ENCODE measurements at regions not wholly inside any gene's neighbourhood (a gene's known extent, or its start where the extent isn't known, plus 50 kb on each side); places are given as distances from the start of the nearest gene placed in this dataset.

DNA sequence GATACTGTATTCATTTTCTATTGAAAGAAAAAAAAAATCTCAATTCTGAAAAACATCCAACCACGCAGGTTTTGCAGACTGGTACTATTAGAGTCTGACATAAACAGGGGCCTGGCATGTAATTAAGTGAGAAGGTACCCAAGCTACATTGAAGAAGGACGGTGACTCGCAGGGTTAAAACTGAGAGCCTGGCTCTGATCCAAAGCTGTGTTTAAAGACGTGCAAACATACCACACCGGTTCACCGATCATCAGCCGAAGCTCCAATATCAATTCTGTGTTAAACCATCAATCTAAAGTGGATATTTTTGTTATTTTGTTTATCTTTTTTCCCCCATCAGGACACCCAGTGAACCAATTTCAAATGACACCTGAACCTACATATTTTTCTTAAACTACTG lies 108.1 kb upstream of the DIO3 start:
- no peak for DNase-seq (ENCODE audit: low spot score)

GRCh38 chr14:101454229-101454628 lies 107.1 kb upstream of the DIO3 start:
- DNase-seq (ENCODE audit: low spot score), result no peak

- DNase-seq (ENCODE audit: low spot score), result no peak
Measured at GRCh38 chr14:101456246-101457175, 104.8 kb upstream of the DIO3 start.

DNA sequence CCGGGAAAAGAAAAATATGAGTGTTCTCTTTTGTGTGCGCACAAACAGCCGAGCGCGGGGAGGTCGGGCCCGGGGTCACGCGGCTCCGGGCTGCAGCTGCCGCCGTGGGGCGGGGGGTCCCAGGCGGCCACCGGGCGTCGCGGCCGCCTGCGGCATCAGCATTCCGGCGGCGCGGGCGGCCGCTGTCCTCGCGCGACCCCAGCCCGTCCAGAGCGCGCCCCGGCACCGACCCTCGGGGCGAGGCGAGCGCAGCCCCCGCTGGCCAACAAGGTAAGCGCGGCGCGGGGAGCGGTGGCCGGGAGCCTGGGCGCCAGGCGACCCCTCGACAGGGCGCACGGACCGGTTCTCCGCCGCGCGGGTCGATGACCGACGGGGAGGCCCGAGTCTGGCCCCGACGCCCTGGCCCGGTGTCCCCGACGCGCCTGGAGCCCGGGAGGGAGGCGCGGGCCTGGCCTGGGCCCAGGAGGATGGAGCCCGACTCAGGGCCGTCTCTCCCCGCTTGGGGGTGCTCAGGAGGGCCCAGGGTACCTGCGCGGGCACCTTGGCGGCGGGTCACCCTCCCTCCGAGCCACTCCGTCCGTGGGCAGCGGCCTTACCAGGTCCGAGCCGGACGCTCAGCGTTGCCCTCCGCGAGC lies 103.9 kb upstream of the DIO3 start:
- DNase-seq (ENCODE audit: low spot score), result no peak

DNA sequence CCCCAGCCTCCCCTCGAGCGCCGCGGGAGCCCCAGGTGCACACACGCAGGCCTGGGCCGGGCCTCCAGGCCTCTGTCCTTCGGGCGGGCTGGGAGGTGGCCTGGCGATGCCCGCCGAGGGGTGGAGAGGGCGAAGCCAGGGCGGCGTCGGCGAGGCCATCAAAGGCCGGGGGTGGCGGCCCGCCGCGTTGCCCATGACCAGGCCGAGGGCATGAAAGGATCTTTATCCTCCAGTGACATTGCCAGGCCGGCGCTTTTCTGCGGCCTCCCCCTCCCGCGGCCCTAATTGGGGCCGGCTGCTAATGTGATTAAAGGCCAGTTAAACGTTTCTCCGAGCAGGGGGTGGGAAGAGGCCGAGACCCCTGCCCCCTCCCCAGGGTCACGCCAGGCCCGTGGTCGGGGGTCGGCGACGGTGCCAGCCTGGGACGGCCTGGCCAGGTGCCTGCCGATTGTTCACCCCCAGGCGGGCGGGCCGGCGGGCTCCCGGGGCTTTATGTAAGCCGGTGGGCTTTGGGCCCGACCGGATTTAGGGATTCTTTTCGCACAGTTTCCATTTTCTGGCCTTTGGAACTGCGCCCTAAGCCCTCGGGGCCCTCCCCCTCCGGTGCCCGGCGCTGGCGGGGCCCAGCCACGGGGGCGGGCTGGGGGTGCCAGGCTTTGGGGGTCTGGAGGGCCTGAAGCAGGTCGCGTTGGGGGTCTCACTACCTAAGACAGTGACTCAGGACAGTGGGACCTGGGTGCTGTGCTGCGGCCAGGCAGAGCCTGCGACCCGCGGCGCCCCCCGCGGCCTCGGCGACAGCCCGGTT lies 103.2 kb upstream of the DIO3 start:
- no peak for DNase-seq (ENCODE audit: low spot score)

GRCh38 chr14:101458741-101459550 lies 102.3 kb upstream of the DIO3 start:
- no peak for DNase-seq (ENCODE audit: low spot score)

- no peak for DNase-seq (ENCODE audit: low spot score)
Measured at GRCh38 chr14:101459551-101459900, 101.8 kb upstream of the DIO3 start.

GRCh38 chr14:101460521-101460920 lies 100.8 kb upstream of the DIO3 start:
- no peak for DNase-seq (ENCODE audit: low spot score)

DNA sequence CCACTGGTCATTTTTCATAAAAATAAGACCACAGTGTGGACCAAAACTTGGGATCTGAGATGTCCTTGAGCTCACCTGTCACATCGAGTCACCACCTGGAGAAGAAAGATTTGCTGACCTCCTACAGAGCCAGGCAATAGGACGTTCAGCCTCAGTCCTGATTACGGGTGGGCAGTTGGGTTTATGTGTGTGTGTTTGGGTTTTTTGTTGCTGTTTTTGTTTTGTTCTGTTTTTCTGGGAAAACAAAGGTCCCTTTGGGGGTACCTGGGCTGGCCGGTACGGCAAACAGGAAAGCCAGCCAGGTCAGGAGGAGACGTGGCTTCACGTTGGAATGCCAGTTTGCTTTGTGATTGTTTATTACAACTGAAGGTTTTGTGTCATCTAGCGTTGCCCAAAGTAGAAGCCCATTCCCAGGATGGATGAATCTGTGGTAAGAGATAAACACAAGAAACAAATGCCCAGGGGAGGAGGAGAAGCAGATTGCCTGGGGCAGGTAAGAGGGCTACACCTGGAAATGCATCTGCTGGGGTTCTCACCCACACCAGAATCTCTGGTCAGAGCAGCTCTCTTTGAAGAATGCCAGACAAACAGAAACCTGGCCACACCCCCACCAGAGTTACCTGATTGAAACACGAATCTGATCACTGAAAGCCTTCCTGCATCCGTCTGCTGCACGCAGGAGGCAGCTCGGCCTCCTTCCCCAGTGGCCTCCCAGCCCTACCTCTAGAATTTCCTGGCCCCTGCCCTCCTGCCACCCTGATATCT lies 100.1 kb upstream of the DIO3 start:
- no peak for DNase-seq (ENCODE audit: low spot score)

GRCh38 chr14:101461891-101462290 lies 99.4 kb upstream of the DIO3 start:
- DNase-seq (ENCODE audit: low spot score), result no peak

GRCh38 chr14:101462726-101463565 lies 98.3 kb upstream of the DIO3 start:
- DNase-seq (ENCODE audit: low spot score), result no peak

GRCh38 chr14:101463566-101464171 lies 97.6 kb upstream of the DIO3 start:
- no peak for DNase-seq (ENCODE audit: low spot score)

DNA sequence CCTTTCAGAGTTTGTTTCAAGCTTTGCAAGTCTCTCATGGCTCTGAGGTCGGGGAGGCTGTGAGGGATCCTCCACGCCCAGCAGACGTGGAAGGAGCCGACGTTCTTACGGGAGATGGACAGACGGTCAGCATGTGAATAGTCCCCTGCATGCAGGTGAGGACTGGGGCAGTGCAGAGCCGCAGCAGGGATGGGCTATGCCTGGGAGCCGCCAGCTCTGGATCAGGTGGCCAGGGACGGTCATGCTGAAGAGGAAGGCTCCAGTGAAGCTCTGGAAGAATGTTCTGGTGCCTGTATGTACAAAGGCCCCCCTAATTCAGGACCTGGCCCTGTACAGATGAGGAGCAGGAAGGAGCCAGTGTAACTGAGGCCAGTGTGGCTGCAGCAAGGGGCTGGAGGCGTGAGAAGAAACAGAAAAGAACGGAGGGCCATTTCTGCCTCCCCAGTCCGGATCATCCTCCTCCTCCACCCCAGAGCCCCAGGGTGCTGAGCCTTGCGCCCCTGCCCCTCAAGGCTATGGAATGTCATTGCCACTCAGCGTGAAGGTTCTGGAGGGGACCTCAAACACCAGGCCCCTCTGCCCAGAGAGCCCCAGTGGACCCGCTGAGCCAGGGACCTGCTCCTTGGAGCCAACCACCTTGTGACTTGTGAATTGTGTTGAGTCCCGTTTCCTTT lies 96.8 kb upstream of the DIO3 start:
- DNase-seq (ENCODE audit: low spot score), result no peak

GRCh38 chr14:101464984-101465794 lies 96.1 kb upstream of the DIO3 start:
- DNase-seq (ENCODE audit: low spot score), result no peak

DNA sequence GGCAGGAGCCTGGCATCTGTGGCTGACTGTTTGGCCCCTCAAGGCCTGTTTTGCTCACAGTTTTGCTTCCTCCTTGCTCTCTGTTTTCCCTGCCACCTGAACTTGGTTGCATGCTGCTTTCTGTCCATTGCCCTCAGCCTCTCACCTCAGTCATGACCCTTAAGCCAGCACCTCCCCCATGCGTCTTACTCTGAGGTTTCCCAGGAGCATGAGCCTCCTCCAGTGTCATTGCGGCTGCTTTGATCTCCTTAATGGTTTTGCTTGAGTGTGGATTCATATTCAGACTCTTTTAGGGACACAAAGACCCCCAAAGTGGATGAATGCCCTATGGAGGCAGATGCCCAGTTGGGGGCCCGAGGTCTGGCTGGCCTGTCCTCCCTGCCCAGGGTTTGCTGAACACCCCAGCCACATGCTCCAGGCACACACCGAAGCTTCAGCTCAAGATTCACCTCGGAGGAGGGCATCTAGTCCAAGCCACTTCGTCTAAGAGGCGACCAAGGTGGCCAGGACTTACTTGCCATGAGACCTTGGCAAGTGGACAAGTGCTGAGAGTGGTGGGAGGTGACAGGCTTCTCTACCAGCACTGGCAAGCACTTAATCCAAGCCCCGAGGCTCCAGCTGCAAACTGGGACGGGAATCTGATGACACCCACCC lies 95.4 kb upstream of the DIO3 start:
- no peak for DNase-seq (ENCODE audit: low spot score)

GRCh38 chr14:101466456-101467180 lies 94.7 kb upstream of the DIO3 start:
- no peak for DNase-seq (ENCODE audit: low spot score)
